ENCODE measurements at regions not wholly inside any gene's neighbourhood (a gene's known extent, or its start where the extent isn't known, plus 50 kb on each side); places are given as distances from the start of the nearest gene placed in this dataset.
"Not testable (repeated sequence)": the region's sequence is repeated elsewhere in the genome, so short reads cannot be mapped to it uniquely, and the experiment has no call there.

GRCh38 chr5:124172389-124173003 lies 573.9 kb downstream of the ZNF608 start:
- Histone ChIP-seq H3K4me3 (no peak overlapping the region), H3K36me3 (no peaks in the 10 kb centered on the region), H3K4me1 (no peaks in the 10 kb centered on the region), H3K9me3 (peaks cover 0 to 8% of the 10 kb centered on the region in 2 donors), H3K27me3 (no peaks in the 10 kb centered on the region), H3K27ac (no peak overlapping the region)
- TF ChIP-seq POLR2A (IDR thresholded peaks at IDR 0.05) (no peak), CTCF (IDR thresholded peaks at IDR 0.05) (no peak)
- intact Hi-C loops (cut with DNase I; ENCODE audit: low total_unique reads), result no loop called here
- DNase-seq, result no peak

- DNase-seq; intact Hi-C loops (cut with DNase I; ENCODE audit: low total_unique reads); H3K4me1 ChIP-seq; H3K36me3 ChIP-seq; H3K4me3 ChIP-seq; H3K27me3 ChIP-seq; H3K27ac ChIP-seq; H3K9me3 ChIP-seq: not testable (repeated sequence)
Observed at GRCh38 chr5:124168093-124168492, 578.3 kb downstream of the ZNF608 start.

GRCh38 chr5:124162767-124163532 lies 583.5 kb downstream of the ZNF608 start:
- Histone ChIP-seq H3K4me3 (no peak overlapping the region), H3K27ac (no peak overlapping the region), H3K27me3 (no peaks in the 10 kb centered on the region), H3K9me3 (no peaks in the 10 kb centered on the region), H3K4me1 (no peaks in the 10 kb centered on the region), H3K36me3 (no peaks in the 10 kb centered on the region)
- intact Hi-C loops (cut with DNase I; ENCODE audit: low total_unique reads), result no loop called here
- DNase-seq, result no peak
- TF ChIP-seq POLR2A (IDR thresholded peaks at IDR 0.05) (no peak), CTCF (IDR thresholded peaks at IDR 0.05) (no peak)

- DNase-seq, result no peak
- Histone ChIP-seq H3K4me1 (no peaks in the 10 kb centered on the region), H3K4me3 (no peak overlapping the region), H3K27me3 (no peaks in the 10 kb centered on the region), H3K36me3 (no peaks in the 10 kb centered on the region), H3K9me3 (no peaks in the 10 kb centered on the region), H3K27ac (no peak overlapping the region)
- intact Hi-C loops (cut with DNase I; ENCODE audit: low total_unique reads), result no loop called here
- no peak for TF ChIP-seq POLR2A (IDR thresholded peaks at IDR 0.05)
Observed at GRCh38 chr5:124161266-124161665, 585.2 kb downstream of the ZNF608 start.

- Histone ChIP-seq H3K4me3 (no peak overlapping the region), H3K4me1 (no peaks in the 10 kb centered on the region), H3K36me3 (no peaks in the 10 kb centered on the region), H3K27me3 (no peaks in the 10 kb centered on the region), H3K9me3 (peaks cover 0 to 4% of the 10 kb centered on the region in 2 donors), H3K27ac (no peak overlapping the region)
- TF ChIP-seq CTCF (IDR thresholded peaks at IDR 0.05), result no peak
- TF ChIP-seq POLR2A (IDR thresholded peaks at IDR 0.05), result no peak
- no peak for DNase-seq
- intact Hi-C loops (cut with DNase I; ENCODE audit: low total_unique reads), result no loop called here
Observed at GRCh38 chr5:124160265-124160664, 586.2 kb downstream of the ZNF608 start.

- H3K36me3 ChIP-seq, result no peaks in the 10 kb centered on the region
- H3K4me3 ChIP-seq, result no peak overlapping the region
- peak overlapping the region; percentile 44 to 45 for H3K27ac ChIP-seq
- intact Hi-C loops (cut with DNase I; ENCODE audit: low total_unique reads), result no loop called here
- H3K27me3 ChIP-seq, result no peaks in the 10 kb centered on the region
- TF ChIP-seq CTCF (IDR thresholded peaks at IDR 0.05) (no peak), POLR2A (IDR thresholded peaks at IDR 0.05) (no peak)
- H3K9me3 ChIP-seq, result peaks cover 0 to 22% of the 10 kb centered on the region in 2 donors
- DNase-seq, result no peak
- no peaks in the 10 kb centered on the region for H3K4me1 ChIP-seq
Observed at GRCh38 chr5:124157320-124157719, 589.1 kb downstream of the ZNF608 start.

Data from uterus (tissue), 3 donors.